Keratinocyte (primary cell): ENCODE measurements at regions not wholly inside any gene's neighbourhood (a gene's known extent, or its start where the extent isn't known, plus 50 kb on each side); places are given as distances from the start of the nearest gene placed in this dataset.

Experiments
- DNase-seq: peaks from one replicate; pipeline ENCODE4 v3.0.0-alpha.2; 2011; ENCODE audit warnings: low read depth, missing footprints, low spot score
- FAIRE-seq: peaks from 2 replicates; lab custom pipeline; 2011; peaks lifted over from hg19 to GRCh38; lab: Jason Lieb, UNC
- H2AFZ ChIP-seq: 2 replicates; pipeline ENCODE4 v1.6.0; 2012; ENCODE audit warnings: low read length, control low read depth, inconsistent platforms; ENCODE audit not compliant: control insufficient read depth
- H3K27ac ChIP-seq: 2 replicates; pipeline ENCODE4 v1.5.1; 2011; ENCODE audit warnings: low read length; ENCODE audit not compliant: control insufficient read depth, insufficient read depth
- H3K27me3 ChIP-seq: 3 replicates; pipeline ENCODE4 v1.6.0; 2011; ENCODE audit warnings: low read length; ENCODE audit not compliant: control insufficient read depth, insufficient read depth; ENCODE audit errors: extremely low read depth
- H3K36me3 ChIP-seq, 2 experiments: 2 replicates in 1 of 2; 3 replicates in 1 of 2; pipeline ENCODE4 v1.5.1; 2011; ENCODE audit warnings: low read length in 2 of 2, mild to moderate bottlenecking in 1 of 2; ENCODE audit not compliant: control insufficient read depth in 2 of 2, insufficient read depth in 2 of 2; ENCODE audit errors: extremely low read depth in 1 of 2
- H3K4me1 ChIP-seq: 3 replicates; pipeline ENCODE4 v1.5.1; 2011; ENCODE audit warnings: low read length; ENCODE audit not compliant: control insufficient read depth, insufficient read depth; ENCODE audit errors: extremely low read depth
- H3K4me2 ChIP-seq: 3 replicates; pipeline ENCODE4 v1.6.0; 2011; ENCODE audit warnings: low read depth, low read length; ENCODE audit not compliant: control insufficient read depth, insufficient read depth; ENCODE audit errors: extremely low read depth
- H3K4me3 ChIP-seq, 3 experiments: fragments of 200-600 bp in 1 of 3; sonication (generic) in 1 of 3; 2 replicates in 2 of 3; 3 replicates in 1 of 3; pipeline ENCODE4 v1.5.1; 2011 to 2016; ENCODE audit warnings: low read length in 3 of 3, mild to moderate bottlenecking in 3 of 3, control low read depth in 2 of 3, inconsistent platforms in 1 of 3, low read depth in 1 of 3, mixed read lengths in 1 of 3, mixed run types in 1 of 3, moderate library complexity in 1 of 3; ENCODE audit not compliant: control insufficient read depth in 2 of 3, insufficient read depth in 2 of 3; ENCODE audit errors: extremely low read depth in 1 of 3
- H3K79me2 ChIP-seq: 2 replicates; pipeline ENCODE4 v1.6.0; 2012; ENCODE audit warnings: low read length; ENCODE audit not compliant: control insufficient read depth, insufficient read depth
- H3K9ac ChIP-seq: 3 replicates; pipeline ENCODE4 v1.6.0; 2011; ENCODE audit warnings: low read length; ENCODE audit not compliant: control insufficient read depth, insufficient read depth; ENCODE audit errors: extremely low read depth
- H3K9me1 ChIP-seq: 3 replicates; pipeline ENCODE4 v1.6.0; 2011; ENCODE audit warnings: low read length; ENCODE audit not compliant: control insufficient read depth, insufficient read depth; ENCODE audit errors: extremely low read depth
- H3K9me3 ChIP-seq: 2 replicates; pipeline ENCODE4 v1.5.1; 2012; ENCODE audit warnings: low read depth, low read length; ENCODE audit not compliant: control insufficient read depth
- H4K20me1 ChIP-seq: 3 replicates; pipeline ENCODE4 v1.6.0; 2011; ENCODE audit warnings: low read length; ENCODE audit not compliant: control insufficient read depth, insufficient read depth; ENCODE audit errors: extremely low read depth
- EZH2 ChIP-seq: IDR thresholded peaks from one replicate; pipeline ENCODE4 v1.6.1; 2012; ENCODE audit warnings: inconsistent platforms, mild to moderate bottlenecking, low read length, moderate library complexity
- dilution Hi-C: fragments of 300-500 bp; cut with MboI; formaldehyde crosslinking; loops from one replicate; pipeline ENCODE4 v1.7.0; 2020; ENCODE audit warnings: low sequenced_read_pairs; ENCODE audit not compliant: extremely low pct_ligation_motif_present
- TF ChIP-seq, protein P1 (sequence below), 3 experiments: IDR thresholded peaks in 1 of 3; conservative IDR thresholded peaks in 1 of 3; optimal IDR thresholded peaks in 1 of 3; 2 replicates in 2 of 3; 3 replicates in 1 of 3; pipeline versions ENCODE3 to v1.5.1; 2011; ENCODE audit warnings: low read length in 3 of 3, mild to moderate bottlenecking in 3 of 3, moderate library complexity in 2 of 3, control low read depth in 1 of 3, inconsistent platforms in 1 of 3; ENCODE audit not compliant: insufficient read depth in 2 of 3; ENCODE audit errors: extremely low read depth in 1 of 3

- Histone ChIP-seq H2AFZ (no peak overlapping the region), H3K9me3 (no peaks in the 10 kb centered on the region), H3K9ac (no peak overlapping the region), H3K4me1 (no peaks in the 10 kb centered on the region), H3K9me1 (no peaks in the 10 kb centered on the region), H3K4me3 (no peak overlapping the region), H3K36me3 (no peaks in the 10 kb centered on the region), H3K4me2 (no peak overlapping the region), H3K27me3 (no peaks in the 10 kb centered on the region), H4K20me1 (no peaks in the 10 kb centered on the region), H3K27ac (no peak overlapping the region), H3K79me2 (no peaks in the 10 kb centered on the region)
- dilution Hi-C loops = no loop called here
- no peak for TF ChIP-seq EZH2
- TF ChIP-seq, protein P1, sequence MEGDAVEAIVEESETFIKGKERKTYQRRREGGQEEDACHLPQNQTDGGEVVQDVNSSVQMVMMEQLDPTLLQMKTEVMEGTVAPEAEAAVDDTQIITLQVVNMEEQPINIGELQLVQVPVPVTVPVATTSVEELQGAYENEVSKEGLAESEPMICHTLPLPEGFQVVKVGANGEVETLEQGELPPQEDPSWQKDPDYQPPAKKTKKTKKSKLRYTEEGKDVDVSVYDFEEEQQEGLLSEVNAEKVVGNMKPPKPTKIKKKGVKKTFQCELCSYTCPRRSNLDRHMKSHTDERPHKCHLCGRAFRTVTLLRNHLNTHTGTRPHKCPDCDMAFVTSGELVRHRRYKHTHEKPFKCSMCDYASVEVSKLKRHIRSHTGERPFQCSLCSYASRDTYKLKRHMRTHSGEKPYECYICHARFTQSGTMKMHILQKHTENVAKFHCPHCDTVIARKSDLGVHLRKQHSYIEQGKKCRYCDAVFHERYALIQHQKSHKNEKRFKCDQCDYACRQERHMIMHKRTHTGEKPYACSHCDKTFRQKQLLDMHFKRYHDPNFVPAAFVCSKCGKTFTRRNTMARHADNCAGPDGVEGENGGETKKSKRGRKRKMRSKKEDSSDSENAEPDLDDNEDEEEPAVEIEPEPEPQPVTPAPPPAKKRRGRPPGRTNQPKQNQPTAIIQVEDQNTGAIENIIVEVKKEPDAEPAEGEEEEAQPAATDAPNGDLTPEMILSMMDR (optimal IDR thresholded peaks at IDR 0.05 in 1 of 3, IDR thresholded peaks at IDR 0.05 in 1 of 3, conservative IDR thresholded peaks at IDR 0.05 in 1 of 3; ENCODE audit: extremely low read depth in 1 of 3, insufficient read depth in 2 of 3, low read length in 3 of 3) = no peak
- FAIRE-seq (no peak), DNase-seq (no peak)
These were observed 211.9 kb downstream of the CENPW start for GRCh38 chr6:126551832-126552231.

GRCh38 chr6:126553854-126554253, 213.9 kb downstream of the CENPW start:
- Histone ChIP-seq H3K9ac (no peak overlapping the region), H3K4me2 (no peak overlapping the region), H3K9me1 (no peaks in the 10 kb centered on the region), H3K27me3 (no peaks in the 10 kb centered on the region), H2AFZ (no peak overlapping the region), H3K9me3 (no peaks in the 10 kb centered on the region), H4K20me1 (no peaks in the 10 kb centered on the region), H3K4me3 (no peak overlapping the region), H3K79me2 (no peaks in the 10 kb centered on the region), H3K27ac (no peak overlapping the region), H3K4me1 (no peaks in the 10 kb centered on the region), H3K36me3 (no peaks in the 10 kb centered on the region)
- DNase-seq = no peak
- no peak for TF ChIP-seq EZH2
- TF ChIP-seq, protein P1 (optimal IDR thresholded peaks at IDR 0.05 in 1 of 3, IDR thresholded peaks at IDR 0.05 in 1 of 3, conservative IDR thresholded peaks at IDR 0.05 in 1 of 3; ENCODE audit: extremely low read depth in 1 of 3, insufficient read depth in 2 of 3, low read length in 3 of 3) = no peak
- dilution Hi-C loops = no loop called here
- no peak for FAIRE-seq
